Neural cell (in vitro differentiated cells): ENCODE measurements at regions not wholly inside any gene's neighbourhood (a gene's known extent, or its start where the extent isn't known, plus 50 kb on each side); places are given as distances from the start of the nearest gene placed in this dataset.

ENCODE experiments used
- EP300 ChIP-seq: fragments of 450-650 bp; conservative IDR thresholded peaks from 2 replicates; pipeline ENCODE4 v1.6.1; 2014; ENCODE audit warnings: antibody characterized with exemption, mild to moderate bottlenecking, moderate library complexity; ENCODE audit not compliant: poor library complexity, severe bottlenecking
- EZH2 ChIP-seq: fragments of 200-600, 300-800 bp; shearing (Covaris generic), sonication (generic); IDR thresholded peaks from 2 replicates; pipeline ENCODE4 v1.6.1; 2014; ENCODE audit warnings: antibody characterized with exemption, low read length, borderline replicate concordance, mild to moderate bottlenecking; ENCODE audit not compliant: insufficient read depth, poor library complexity, severe bottlenecking
- MXI1 ChIP-seq: fragments of 450-650 bp; conservative IDR thresholded peaks from 2 replicates; pipeline ENCODE4 v1.6.1; 2014; ENCODE audit warnings: antibody characterized with exemption, mild to moderate bottlenecking; ENCODE audit not compliant: poor library complexity, severe bottlenecking
- POLR2AphosphoS5 ChIP-seq: IDR thresholded peaks from 2 replicates; pipeline ENCODE4 v1.6.1; 2012
- RAD21 ChIP-seq: fragments of 450-650 bp; conservative IDR thresholded peaks from 2 replicates; pipeline ENCODE4 v1.6.1; 2014; ENCODE audit warnings: antibody characterized with exemption, mild to moderate bottlenecking, moderate library complexity
- SMC3 ChIP-seq: fragments of 450-650 bp; conservative IDR thresholded peaks from 2 replicates; pipeline ENCODE4 v1.6.1; 2014; ENCODE audit warnings: antibody characterized with exemption, mild to moderate bottlenecking, moderate library complexity; ENCODE audit not compliant: poor library complexity
- TAF1 ChIP-seq: IDR thresholded peaks from 2 replicates; pipeline ENCODE4 v1.6.1; 2012; ENCODE audit warnings: low read depth
- TF ChIP-seq, protein P1 (sequence below): fragments of 450-650 bp; IDR thresholded peaks from 2 replicates; pipeline ENCODE4 v1.5.1; 2014; ENCODE audit warnings: antibody characterized with exemption, mild to moderate bottlenecking, moderate library complexity; ENCODE audit not compliant: poor library complexity, severe bottlenecking
- TF ChIP-seq, protein P2 (sequence below): IDR thresholded peaks from 2 replicates; pipeline ENCODE4 v1.6.1; 2012; ENCODE audit warnings: borderline replicate concordance

DNA sequence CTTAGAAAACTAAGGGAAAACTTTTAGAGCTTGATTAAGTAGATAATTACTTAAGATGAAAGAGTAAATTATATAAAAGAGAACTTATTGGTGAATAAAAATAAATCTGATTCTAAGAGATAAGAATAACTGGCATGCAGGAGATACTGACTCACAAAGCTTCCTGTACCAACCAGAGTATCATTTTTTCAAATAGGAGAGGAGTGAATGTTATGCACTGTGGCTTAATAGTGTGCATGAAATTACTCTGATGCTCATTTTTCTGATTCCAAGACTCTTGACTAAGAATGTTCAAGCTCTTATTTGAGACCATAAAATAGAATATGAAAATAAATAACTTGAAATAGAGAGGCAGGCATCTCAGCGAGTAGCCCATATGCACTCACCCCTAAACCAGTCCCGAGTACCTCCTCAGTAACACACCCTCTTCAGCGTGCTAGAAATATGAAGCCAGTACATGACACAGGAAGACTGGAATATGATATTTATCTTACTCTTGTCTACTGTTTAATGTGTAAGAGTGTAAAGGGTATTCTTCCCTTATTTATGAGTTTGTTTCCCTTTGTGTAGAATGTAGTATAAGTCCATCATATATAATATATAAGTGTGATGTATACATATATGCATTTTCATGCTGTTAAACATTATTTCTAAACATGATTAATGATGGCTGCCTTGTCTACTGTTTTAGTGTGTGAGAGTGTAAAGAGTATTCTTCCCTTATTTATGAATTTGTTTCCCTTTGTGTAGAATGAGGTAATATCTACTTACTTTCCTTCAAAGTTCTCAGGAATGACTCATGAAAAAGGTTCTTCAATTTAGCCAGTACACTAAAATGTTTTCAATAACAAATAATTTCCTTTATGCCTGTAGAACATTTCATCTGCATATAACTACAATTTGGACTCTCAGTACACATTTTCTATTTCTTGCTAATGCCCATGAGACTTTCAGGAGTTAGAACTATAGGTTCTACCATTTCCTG, 99.2 kb upstream of the PALMD start:
- TF ChIP-seq MXI1 (no peak), POLR2AphosphoS5 (no peak), EZH2 (no peak), EP300 (no peak), TAF1 (no peak), RAD21 (no peak), SMC3 (no peak)
- TF ChIP-seq, protein P1, sequence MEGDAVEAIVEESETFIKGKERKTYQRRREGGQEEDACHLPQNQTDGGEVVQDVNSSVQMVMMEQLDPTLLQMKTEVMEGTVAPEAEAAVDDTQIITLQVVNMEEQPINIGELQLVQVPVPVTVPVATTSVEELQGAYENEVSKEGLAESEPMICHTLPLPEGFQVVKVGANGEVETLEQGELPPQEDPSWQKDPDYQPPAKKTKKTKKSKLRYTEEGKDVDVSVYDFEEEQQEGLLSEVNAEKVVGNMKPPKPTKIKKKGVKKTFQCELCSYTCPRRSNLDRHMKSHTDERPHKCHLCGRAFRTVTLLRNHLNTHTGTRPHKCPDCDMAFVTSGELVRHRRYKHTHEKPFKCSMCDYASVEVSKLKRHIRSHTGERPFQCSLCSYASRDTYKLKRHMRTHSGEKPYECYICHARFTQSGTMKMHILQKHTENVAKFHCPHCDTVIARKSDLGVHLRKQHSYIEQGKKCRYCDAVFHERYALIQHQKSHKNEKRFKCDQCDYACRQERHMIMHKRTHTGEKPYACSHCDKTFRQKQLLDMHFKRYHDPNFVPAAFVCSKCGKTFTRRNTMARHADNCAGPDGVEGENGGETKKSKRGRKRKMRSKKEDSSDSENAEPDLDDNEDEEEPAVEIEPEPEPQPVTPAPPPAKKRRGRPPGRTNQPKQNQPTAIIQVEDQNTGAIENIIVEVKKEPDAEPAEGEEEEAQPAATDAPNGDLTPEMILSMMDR = no peak
- TF ChIP-seq, protein P2, sequence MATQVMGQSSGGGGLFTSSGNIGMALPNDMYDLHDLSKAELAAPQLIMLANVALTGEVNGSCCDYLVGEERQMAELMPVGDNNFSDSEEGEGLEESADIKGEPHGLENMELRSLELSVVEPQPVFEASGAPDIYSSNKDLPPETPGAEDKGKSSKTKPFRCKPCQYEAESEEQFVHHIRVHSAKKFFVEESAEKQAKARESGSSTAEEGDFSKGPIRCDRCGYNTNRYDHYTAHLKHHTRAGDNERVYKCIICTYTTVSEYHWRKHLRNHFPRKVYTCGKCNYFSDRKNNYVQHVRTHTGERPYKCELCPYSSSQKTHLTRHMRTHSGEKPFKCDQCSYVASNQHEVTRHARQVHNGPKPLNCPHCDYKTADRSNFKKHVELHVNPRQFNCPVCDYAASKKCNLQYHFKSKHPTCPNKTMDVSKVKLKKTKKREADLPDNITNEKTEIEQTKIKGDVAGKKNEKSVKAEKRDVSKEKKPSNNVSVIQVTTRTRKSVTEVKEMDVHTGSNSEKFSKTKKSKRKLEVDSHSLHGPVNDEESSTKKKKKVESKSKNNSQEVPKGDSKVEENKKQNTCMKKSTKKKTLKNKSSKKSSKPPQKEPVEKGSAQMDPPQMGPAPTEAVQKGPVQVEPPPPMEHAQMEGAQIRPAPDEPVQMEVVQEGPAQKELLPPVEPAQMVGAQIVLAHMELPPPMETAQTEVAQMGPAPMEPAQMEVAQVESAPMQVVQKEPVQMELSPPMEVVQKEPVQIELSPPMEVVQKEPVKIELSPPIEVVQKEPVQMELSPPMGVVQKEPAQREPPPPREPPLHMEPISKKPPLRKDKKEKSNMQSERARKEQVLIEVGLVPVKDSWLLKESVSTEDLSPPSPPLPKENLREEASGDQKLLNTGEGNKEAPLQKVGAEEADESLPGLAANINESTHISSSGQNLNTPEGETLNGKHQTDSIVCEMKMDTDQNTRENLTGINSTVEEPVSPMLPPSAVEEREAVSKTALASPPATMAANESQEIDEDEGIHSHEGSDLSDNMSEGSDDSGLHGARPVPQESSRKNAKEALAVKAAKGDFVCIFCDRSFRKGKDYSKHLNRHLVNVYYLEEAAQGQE = no peak
